ENCODE measurements at regions not wholly inside any gene's neighbourhood (a gene's known extent, or its start where the extent isn't known, plus 50 kb on each side); places are given as distances from the start of the nearest gene placed in this dataset.
"Not testable (repeated sequence)": the region's sequence is repeated elsewhere in the genome, so short reads cannot be mapped to it uniquely, and the experiment has no call there.

DNA sequence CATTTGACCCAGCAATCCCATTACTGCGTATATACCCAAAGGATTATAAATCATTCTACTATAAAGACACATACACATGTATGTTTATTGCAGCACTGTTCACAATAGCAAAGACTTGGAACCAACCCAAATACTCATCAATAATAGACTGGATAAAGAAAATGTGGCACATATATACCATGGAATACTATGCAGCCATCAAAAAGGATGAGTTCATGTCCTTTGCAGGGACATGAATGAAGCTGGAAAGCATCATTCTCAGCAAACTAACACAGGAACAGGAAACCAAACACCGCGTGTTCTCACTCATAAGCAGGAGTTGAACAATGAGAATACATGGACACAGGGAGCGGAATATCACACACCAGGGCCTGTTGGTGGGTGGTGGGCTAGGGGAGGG lies 158.3 kb downstream of the EXOC5 start:
- H3K4me1 ChIP-seq (ENCODE audit: control insufficient read depth, insufficient read depth, low read length); H3K36me3 ChIP-seq (ENCODE audit: control insufficient read depth in 2 of 2, insufficient read depth in 1 of 2, low read length in 2 of 2); CTCF ChIA-PET; H3K9me3 ChIP-seq (ENCODE audit: control insufficient read depth, insufficient read depth, low read depth, low read length); H3K27ac ChIP-seq (ENCODE audit: extremely low read depth, low read depth, low read length); H3K4me3 ChIP-seq (ENCODE audit: low read depth, low read length); POLR2A ChIA-PET: not testable (repeated sequence)
- TF ChIP-seq ZNF146 (tag by site-specific recombination; IDR thresholded peaks at IDR 0.05) = peak; percentile 77

GRCh38 chr14:57091030-57091608 lies 177.6 kb downstream of the EXOC5 start:
- Histone ChIP-seq H3K4me1 (ENCODE audit: control insufficient read depth, insufficient read depth, low read length) (no peaks in the 10 kb centered on the region), H3K36me3 (ENCODE audit: control insufficient read depth in 2 of 2, insufficient read depth in 1 of 2, low read length in 2 of 2) (no peaks in the 10 kb centered on the region), H3K4me3 (ENCODE audit: low read depth, low read length) (no peak overlapping the region), H3K9me3 (ENCODE audit: control insufficient read depth, insufficient read depth, low read depth, low read length) (no peaks in the 10 kb centered on the region), H3K27ac (ENCODE audit: extremely low read depth, low read depth, low read length) (no peak overlapping the region)
- CTCF ChIA-PET = no interaction called here
- POLR2A ChIA-PET = no interaction called here
- TF ChIP-seq ZNF292 (tag by site-specific recombination; IDR thresholded peaks at IDR 0.05; ENCODE audit: borderline replicate concordance, low read depth) (no peak), ZBTB17 (tag by site-specific recombination; IDR thresholded peaks at IDR 0.05) (no peak), HOXA7 (CRISPR knock-in tag; IDR thresholded peaks at IDR 0.05; ENCODE audit: borderline replicate concordance) (no peak), KLF9 (tag by site-specific recombination; IDR thresholded peaks at IDR 0.05; ENCODE audit: low read depth) (no peak), ZNF843 (tag by site-specific recombination; IDR thresholded peaks at IDR 0.05) (no peak), ZBTB48 (tag by site-specific recombination; IDR thresholded peaks at IDR 0.05) (no peak), ZSCAN30 (tag by site-specific recombination; IDR thresholded peaks at IDR 0.05) (no peak), REPIN1 (tag by site-specific recombination; IDR thresholded peaks at IDR 0.05; ENCODE audit: low read depth) (no peak), CTCF (tag by site-specific recombination; IDR thresholded peaks at IDR 0.05) (no peak), ZNF623 (tag by site-specific recombination; IDR thresholded peaks at IDR 0.05) (no peak), GLIS1 (tag by site-specific recombination; IDR thresholded peaks at IDR 0.05) (no peak), ZBTB1 (tag by site-specific recombination; IDR thresholded peaks at IDR 0.05) (no peak), ZNF335 (tag by site-specific recombination; conservative IDR thresholded peaks at IDR 0.05) (no peak), ZNF280D (tag by site-specific recombination; IDR thresholded peaks at IDR 0.05) (no peak)
- TF ChIP-seq, protein P1, sequence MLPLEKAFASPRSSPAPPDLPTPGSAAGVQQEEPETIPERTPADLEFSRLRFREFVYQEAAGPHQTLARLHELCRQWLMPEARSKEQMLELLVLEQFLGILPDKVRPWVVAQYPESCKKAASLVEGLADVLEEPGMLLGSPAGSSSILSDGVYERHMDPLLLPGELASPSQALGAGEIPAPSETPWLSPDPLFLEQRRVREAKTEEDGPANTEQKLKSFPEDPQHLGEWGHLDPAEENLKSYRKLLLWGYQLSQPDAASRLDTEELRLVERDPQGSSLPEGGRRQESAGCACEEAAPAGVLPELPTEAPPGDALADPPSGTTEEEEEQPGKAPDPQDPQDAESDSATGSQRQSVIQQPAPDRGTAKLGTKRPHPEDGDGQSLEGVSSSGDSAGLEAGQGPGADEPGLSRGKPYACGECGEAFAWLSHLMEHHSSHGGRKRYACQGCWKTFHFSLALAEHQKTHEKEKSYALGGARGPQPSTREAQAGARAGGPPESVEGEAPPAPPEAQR (tag by site-specific recombination; IDR thresholded peaks at IDR 0.05) = no peak
- TF ChIP-seq, protein P2, sequence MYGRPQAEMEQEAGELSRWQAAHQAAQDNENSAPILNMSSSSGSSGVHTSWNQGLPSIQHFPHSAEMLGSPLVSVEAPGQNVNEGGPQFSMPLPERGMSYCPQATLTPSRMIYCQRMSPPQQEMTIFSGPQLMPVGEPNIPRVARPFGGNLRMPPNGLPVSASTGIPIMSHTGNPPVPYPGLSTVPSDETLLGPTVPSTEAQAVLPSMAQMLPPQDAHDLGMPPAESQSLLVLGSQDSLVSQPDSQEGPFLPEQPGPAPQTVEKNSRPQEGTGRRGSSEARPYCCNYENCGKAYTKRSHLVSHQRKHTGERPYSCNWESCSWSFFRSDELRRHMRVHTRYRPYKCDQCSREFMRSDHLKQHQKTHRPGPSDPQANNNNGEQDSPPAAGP (tag by site-specific recombination; IDR thresholded peaks at IDR 0.05) = no peak
- TF ChIP-seq, protein P3, sequence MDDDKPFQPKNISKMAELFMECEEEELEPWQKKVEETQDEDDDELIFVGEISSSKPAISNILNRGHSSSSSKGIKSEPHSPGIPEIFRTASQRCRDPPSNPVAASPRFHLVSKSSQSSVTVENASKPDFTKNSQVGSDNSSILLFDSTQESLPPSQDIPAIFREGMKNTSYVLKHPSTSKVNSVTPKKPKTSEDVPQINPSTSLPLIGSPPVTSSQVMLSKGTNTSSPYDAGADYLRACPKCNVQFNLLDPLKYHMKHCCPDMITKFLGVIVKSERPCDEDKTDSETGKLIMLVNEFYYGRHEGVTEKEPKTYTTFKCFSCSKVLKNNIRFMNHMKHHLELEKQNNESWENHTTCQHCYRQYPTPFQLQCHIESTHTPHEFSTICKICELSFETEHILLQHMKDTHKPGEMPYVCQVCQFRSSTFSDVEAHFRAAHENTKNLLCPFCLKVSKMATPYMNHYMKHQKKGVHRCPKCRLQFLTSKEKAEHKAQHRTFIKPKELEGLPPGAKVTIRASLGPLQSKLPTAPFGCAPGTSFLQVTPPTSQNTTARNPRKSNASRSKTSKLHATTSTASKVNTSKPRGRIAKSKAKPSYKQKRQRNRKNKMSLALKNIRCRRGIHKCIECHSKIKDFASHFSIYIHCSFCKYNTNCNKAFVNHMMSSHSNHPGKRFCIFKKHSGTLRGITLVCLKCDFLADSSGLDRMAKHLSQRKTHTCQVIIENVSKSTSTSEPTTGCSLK (tag by site-specific recombination; IDR thresholded peaks at IDR 0.05) = no peak
